HCT116 (cell line): ENCODE measurements at regions not wholly inside any gene's neighbourhood (a gene's known extent, or its start where the extent isn't known, plus 50 kb on each side); places are given as distances from the start of the nearest gene placed in this dataset.

Experiments
- ATF3 ChIP-seq: IDR thresholded peaks from 2 replicates; pipeline ENCODE4 v1.6.1; 2012
- CTCF ChIP-seq, 3 experiments: fragments of 200-600 bp in 1 of 3; sonication (generic) in 1 of 3; IDR thresholded peaks in 2 of 3; conservative IDR thresholded peaks in 1 of 3; 2 replicates each; pipeline ENCODE4 v1.5.1; 2012 to 2017; ENCODE audit warnings: low read depth in 2 of 3, low read length in 2 of 3, antibody characterized with exemption in 1 of 3, borderline replicate concordance in 1 of 3, control low read depth in 1 of 3, mild to moderate bottlenecking in 1 of 3, mixed read lengths in 1 of 3, mixed run types in 1 of 3, moderate library complexity in 1 of 3; ENCODE audit not compliant: insufficient read depth in 1 of 3
- EGR1 ChIP-seq: IDR thresholded peaks from 2 replicates; pipeline ENCODE4 v1.6.1; 2012; ENCODE audit warnings: low read depth
- EZH2 ChIP-seq: fragments of 200-600 bp; sonication (generic); IDR thresholded peaks from 2 replicates; pipeline ENCODE4 v1.6.1; 2017; ENCODE audit warnings: antibody characterized with exemption, mixed run types
- EZH2phosphoT487 ChIP-seq: fragments of 200-600 bp; IDR thresholded peaks from 2 replicates; pipeline ENCODE4 v1.6.1; 2018; ENCODE audit warnings: antibody characterized with exemption, borderline replicate concordance
- POLR2A ChIP-seq: IDR thresholded peaks from 2 replicates; pipeline ENCODE4 v1.7.0; 2011; ENCODE audit warnings: borderline replicate concordance; ENCODE audit not compliant: insufficient read depth, insufficient read length; ENCODE audit errors: extremely low read depth
- REST ChIP-seq: IDR thresholded peaks from 2 replicates; pipeline ENCODE4 v1.6.1; 2012; ENCODE audit warnings: low read depth
- SIN3A ChIP-seq: IDR thresholded peaks from 2 replicates; pipeline ENCODE4 v1.6.1; 2012; ENCODE audit warnings: low read depth
- SRF ChIP-seq: IDR thresholded peaks from 2 replicates; pipeline ENCODE4 v1.6.1; 2012; ENCODE audit warnings: low read depth
- TF ChIP-seq, protein P1 (sequence below): IDR thresholded peaks from 2 replicates; pipeline ENCODE4 v1.6.1; 2012
- TF ChIP-seq, protein P2 (sequence below): IDR thresholded peaks from 2 replicates; pipeline ENCODE4 v1.6.1; 2011; ENCODE audit warnings: mild to moderate bottlenecking, low read length, moderate library complexity; ENCODE audit not compliant: insufficient replicate concordance; ENCODE audit errors: extremely low read depth

GRCh38 chr3:116849261-116849688 is 139.7 kb downstream of the TUSC7 start:
- TF ChIP-seq EZH2 (no peak), CTCF (IDR thresholded peaks at IDR 0.05 in 2 of 3, conservative IDR thresholded peaks at IDR 0.05 in 1 of 3; ENCODE audit: borderline replicate concordance in 1 of 3, insufficient read depth in 1 of 3, low read depth in 2 of 3, low read length in 2 of 3) (no peak), EGR1 (no peak), SRF (no peak), REST (no peak), ATF3 (no peak), POLR2A (no peak), SIN3A (no peak), EZH2phosphoT487 (no peak)
- TF ChIP-seq, protein P1, sequence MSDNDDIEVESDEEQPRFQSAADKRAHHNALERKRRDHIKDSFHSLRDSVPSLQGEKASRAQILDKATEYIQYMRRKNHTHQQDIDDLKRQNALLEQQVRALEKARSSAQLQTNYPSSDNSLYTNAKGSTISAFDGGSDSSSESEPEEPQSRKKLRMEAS, result no peak
- TF ChIP-seq, protein P2, sequence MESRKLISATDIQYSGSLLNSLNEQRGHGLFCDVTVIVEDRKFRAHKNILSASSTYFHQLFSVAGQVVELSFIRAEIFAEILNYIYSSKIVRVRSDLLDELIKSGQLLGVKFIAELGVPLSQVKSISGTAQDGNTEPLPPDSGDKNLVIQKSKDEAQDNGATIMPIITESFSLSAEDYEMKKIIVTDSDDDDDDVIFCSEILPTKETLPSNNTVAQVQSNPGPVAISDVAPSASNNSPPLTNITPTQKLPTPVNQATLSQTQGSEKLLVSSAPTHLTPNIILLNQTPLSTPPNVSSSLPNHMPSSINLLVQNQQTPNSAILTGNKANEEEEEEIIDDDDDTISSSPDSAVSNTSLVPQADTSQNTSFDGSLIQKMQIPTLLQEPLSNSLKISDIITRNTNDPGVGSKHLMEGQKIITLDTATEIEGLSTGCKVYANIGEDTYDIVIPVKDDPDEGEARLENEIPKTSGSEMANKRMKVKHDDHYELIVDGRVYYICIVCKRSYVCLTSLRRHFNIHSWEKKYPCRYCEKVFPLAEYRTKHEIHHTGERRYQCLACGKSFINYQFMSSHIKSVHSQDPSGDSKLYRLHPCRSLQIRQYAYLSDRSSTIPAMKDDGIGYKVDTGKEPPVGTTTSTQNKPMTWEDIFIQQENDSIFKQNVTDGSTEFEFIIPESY, result no peak
